OCI-M2 (cell line): ENCODE measurements at regions not wholly inside any gene's neighbourhood (a gene's known extent, or its start where the extent isn't known, plus 50 kb on each side); places are given as distances from the start of the nearest gene placed in this dataset.

Source experiments
- DNase-seq: peaks from one replicate; lab custom pipeline; 2025; ENCODE audit not compliant: unreplicated experiment; lab: John Stamatoyannopoulos, UW

DNA sequence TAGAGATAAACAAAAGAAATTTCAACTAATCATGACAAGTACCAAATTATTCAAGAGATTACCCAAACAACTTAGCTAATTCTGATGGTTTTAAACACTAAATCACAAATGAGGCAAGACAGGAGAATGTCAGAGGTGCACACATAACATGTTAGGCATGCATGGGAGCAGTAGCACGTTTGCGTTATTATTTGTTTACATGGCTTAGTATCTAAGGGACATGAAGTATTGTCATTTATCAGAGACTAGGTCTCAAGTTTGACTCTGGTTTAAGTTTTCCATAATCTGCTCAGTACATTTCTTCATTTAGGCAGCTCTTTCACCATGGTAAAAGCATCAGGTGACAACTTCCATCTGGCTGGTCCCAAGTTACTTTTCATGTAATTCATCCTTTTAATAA, 244.1 kb upstream of the TNC start:
- no peak for DNase-seq

DNA sequence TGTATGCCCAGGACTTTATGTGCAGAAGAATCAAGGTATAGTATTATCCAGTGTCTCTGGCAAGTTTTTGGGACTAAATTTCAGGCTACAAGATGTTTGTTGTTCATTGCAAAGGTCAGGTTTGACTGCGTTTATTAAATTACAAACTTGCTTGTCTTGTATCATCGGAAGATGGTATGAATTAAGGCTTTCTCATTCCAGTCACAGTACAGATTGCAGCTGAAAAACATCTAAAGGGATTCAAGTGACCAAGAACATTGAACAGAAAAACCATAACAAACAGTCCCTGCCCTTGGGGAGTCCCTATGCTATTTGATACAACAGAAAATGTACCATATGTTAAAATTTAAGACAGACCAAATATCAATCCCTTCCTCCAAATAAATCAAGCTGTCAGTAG, 244.7 kb upstream of the TNC start:
- no peak for DNase-seq

DNA sequence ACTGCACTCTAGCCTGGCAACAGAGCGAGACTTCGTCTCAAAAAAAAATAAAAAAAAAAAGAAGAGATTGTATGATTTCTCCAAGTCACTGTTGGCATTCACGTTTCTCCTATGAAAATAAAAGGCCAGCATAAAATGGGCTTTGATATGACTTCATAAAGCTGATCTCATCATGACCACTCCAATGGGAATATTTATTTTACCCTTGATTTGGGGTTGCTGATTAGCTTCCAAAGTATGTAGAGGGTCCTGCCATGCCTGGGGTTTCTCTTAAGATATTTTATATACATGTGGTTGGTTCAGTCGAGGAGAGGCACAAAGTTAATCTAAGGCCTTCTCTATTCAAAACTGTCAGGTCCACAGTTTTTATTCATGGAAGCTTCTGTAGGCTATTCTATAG, 247.0 kb upstream of the TNC start:
- DNase-seq: no peak

DNA sequence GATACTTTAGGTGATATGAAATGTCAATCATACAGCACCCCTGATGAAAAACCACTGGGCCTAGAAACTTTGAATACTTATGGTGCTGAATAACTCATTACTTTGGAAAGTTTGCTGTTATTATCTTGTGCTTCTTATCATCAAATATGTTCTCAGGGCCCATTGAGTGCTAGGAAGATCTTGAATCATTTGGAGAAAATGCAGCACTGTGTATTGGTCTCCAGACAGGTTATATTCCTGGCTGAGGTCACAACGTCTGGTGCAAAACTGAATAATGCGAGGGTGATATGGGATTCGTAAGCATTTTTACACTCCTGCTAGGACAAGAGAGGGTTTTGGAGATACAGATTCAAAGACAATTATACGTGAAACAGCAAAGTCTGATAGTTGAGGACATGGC, 249.4 kb upstream of the TNC start:
- no peak for DNase-seq

DNA sequence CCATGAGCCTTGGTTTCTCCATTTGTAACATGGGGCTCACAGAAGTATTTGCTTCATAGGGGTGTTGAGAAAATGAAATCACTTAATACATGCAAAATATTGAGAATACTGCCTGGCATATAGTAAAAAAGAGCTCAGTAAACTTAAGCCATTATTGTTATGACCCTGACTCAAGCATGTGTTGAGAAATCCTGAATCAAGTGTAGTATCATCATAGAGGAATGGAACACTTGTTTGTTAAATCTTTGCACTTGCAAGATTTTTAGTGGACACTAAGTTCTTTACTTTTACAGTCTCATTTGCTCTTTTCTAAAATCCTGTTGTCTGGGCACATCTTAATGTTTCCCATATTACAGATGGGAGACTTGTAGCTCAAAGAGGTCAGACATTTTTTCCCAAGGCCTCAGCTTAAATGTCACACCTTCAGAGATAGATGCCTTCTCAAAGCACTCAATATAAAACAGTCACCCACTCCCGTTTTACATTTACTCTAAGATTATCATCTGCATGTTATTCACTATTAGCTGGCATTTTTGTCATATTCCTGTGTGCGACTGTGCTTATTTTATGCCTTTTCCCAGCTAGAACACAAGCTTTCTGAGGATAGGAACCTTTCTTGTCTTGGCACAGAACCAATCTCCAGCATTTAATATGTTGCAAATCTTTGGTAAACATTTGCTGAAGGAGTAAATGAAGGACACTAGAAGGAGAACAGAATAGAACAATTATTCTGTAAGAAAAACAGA, 250.0 kb upstream of the TNC start:
- DNase-seq: no peak

DNA sequence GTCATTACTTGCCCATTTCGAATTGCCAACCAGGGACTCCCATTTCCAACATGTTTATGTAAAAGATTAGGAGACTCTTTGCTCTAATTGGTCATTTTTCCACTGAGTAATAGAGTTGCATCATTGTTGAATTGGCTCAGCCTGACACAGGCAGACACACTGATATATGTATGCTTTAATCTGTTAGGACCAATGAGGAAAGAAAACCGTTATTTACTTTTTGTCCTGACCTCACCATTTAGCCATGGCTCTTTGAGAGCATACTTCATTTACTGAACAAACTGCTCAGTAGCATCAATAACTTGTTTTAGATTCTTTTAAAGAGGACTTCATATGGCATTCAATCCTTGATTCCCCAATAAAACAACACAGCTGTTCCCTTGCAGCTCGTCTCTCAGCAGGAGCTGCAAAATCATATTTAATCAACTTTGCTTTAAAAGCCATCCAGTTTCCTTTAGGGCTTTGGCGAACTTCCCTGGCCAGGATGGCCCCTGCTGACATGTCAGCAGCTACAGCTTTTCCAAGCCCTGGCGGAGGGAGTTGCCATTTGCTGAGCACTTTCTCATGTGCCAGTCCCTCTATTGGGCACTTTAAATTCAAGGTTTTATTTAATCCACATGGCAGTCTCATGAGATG, 251.5 kb upstream of the TNC start:
- no peak for DNase-seq

DNA sequence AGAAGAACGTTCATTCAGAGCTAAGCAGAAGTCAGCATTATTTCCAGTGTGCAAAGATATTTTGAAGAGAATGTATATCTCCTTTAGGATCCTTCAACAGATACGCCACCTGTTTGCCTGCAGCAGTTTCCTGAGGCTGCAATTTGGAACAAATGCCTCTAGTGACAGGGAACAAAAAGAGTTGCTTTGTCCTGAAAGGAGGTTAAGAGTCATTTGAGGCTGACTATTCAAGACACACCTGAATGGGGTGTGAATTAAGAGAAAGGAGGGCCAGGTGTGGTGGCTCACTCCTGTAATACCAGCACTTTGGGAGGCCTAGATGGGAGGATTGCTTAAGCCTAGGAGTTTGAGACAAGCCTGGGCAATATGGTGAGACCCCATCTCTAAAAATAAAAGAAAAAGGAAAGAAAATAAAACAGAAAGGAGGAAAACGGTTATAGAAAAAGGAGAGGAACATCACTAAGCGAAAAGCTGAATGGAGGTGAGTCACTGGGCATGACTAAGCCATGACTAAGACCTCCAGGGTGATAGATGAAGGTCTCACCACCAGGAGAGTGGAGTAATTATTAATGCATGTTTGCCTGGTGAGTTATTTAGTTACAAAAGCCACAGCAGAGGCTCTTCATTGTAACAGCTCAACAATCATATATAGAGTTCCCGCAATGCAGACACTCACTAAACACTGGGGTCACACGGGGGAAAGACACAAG, 255.2 kb upstream of the TNC start:
- DNase-seq: no peak

DNA sequence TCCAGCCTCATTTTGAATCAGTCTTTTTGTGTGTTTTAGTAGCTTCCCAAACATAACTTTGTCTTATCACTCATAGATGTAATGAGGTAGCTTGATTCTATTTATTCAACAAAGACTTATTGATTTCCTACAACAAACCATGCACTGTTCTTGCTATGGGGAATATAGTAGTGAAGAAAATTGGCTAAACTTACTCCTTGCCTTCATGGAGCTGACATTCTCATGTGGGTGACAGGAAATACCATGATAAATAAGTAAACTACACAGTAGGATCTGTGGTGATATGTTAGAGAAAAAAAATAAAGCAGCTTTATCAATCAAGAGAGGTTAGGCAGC, 255.7 kb upstream of the TNC start:
- DNase-seq: no peak

DNA sequence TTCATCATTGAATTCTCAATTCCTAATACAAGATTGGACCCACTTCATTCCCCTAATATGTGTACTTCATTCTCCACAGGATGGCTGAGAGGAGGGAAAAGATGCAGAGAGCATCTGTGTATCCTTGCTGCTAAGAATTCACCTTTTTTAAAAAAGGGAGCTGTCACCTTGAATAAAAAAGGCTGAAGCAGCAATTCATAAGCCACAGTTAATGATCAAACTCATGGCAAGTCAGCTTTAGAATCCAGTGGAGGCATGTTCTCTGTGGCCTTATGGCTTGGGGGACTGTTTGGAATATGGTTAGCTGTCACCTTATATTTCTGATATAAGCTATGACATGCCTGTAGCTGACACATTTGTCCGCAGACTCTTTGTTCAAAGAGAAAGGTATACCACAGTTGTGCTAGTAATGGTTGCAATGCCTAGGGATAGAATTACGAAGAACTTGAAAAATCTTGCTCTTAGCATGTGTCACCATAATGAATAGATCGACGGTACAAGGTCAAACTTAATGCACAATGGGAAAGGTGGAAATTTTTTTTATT, 256.8 kb upstream of the TNC start:
- no peak for DNase-seq

DNA sequence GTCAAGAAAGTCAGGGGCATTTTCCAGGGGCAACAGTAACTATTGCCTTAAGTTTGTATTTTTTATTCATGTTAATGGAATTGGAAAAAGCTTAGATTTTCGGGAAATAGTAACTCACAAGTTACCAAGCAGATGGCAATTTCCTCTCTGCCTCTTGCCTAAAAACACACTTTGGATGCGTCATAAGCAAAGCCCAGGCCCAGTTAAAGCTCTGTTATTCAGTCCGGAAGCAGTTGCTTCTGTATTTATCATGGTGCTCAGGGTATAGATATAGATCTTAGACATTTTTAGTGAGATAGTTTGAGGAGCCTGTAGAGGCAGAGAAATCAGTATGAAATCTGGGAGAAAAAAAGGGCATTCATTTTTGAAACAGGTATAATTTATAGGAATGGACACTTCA, 260.3 kb upstream of the TNC start:
- no peak for DNase-seq

DNA sequence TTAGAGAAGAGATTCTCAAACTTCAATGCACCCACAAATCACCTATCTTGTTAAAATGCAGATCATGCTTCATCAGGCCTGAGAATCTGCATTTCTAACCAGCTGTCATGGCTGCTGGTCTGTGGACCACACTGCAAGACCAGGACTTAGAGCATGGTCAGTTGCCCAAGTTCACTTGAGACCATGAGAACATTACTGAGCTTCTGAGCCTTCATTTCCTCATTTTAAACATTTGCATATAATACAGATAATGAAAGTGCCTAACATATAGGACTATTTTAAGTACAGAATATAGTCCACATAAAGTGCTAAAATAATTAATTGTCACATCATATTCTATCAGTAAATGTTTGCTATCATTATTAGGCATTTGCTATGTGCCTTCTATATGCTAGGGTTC, 260.8 kb upstream of the TNC start:
- DNase-seq: no peak

DNA sequence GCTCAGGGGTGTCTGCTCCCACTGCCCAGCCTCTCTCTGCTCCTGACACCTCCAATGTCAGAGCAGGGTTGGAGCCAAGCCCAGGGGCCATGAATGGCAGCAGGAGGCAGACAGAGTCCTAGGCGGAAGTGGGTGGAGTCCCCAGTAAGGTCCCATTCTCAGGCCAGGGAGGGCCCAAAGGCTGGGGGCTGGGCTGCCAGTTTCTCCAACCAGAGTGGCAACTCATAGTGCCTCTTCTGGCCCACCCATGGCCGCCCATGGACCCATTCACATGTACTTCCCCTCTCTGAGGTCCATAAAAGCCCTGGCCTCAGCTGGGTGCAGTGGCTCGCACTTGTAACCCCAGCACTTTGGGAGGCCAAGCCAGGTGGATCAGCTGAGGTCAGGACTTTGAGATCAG, 261.8 kb upstream of the TNC start:
- no peak for DNase-seq

DNA sequence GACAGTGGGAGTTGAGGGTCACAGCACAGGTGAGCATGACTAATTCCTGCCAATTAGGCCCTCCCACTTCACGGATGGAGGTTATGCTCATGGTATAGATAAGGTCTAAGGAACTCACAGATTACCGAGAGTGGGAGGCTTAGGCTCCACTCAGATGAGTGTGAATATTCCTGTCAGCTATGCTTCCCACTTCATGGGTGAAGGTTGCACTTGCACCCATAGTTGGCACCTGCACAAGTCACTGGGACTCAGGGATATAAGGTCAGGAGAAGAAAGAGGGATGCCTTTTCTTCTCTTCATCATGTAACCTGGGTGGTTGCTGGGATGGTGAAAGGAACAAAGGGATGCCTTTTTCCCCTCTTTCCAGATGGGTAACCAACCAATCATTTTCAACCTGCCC, 264.9 kb upstream of the TNC start:
- no peak for DNase-seq

DNA sequence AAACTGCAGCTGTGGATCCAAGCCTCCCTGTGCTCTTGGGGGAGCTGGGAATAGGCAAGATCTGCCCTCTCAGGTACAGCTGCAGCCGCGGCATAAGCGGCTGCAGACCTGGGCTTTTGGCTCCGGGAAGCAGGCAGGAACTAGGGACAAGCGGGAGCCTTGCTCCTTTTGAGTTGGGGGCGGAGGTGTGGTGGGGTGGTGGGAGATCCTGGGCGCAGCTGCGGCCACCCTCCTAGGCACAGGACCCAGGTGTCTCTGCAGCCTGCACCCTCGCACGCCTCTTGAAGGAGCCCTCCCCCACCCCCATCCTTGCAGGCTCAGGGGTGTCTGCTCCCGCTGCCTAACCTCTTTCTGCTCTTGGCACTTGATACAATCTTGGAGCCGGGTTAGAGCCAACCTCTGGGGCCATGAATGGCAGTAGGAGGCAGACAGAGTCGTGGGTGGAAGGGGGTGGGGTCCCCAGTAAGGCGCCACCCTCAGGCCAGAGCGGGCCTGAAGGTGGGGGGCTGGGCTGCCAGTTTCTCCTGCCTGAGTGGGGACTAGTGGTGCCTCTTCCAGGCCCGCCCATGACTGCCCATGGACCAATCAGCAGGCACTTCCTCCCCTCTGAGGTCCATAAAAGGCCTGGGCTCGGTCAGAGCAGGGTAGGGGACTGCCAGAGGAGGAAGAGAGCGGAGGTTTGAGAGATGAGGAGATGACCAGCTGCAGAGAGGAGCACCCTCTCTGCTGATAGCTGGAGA, 267.6 kb upstream of the TNC start:
- no peak for DNase-seq

DNA sequence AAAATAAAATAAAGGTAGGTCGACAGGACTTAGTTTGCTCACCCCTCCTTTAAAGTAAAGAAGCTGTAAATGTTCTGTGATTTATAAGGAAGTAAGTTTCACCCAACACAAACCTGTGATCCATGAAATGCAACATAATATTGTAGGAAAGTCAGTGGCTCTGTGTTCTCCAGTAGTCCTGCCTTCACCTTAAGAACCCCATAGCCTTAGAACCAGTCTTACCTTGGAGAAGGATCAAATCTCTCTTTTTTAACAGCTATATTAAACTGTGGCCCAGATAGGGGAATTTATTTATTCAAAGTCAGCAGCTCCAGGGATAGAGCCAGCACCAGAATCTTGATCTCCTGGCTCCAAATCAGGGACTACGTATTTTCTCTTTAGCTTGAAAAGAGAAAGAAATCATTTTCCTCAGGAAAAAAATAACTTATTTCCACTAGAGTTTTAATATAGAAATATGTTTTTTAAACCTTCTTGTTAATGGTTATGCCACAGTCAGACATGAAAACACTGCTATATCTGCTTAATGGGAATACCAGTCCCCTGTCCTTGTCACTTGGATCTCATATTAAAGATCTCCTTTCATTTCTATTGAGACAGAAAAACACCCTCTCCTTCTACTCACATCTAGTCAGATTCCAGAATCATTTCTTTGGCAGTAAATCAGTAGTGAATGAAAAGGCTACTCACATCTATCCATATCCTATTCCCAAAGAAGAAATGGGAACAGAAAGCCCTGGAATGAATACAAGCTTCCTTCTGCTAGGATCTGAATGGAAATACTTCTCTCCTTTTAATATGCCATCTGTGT, 269.2 kb upstream of the TNC start:
- DNase-seq: no peak

DNA sequence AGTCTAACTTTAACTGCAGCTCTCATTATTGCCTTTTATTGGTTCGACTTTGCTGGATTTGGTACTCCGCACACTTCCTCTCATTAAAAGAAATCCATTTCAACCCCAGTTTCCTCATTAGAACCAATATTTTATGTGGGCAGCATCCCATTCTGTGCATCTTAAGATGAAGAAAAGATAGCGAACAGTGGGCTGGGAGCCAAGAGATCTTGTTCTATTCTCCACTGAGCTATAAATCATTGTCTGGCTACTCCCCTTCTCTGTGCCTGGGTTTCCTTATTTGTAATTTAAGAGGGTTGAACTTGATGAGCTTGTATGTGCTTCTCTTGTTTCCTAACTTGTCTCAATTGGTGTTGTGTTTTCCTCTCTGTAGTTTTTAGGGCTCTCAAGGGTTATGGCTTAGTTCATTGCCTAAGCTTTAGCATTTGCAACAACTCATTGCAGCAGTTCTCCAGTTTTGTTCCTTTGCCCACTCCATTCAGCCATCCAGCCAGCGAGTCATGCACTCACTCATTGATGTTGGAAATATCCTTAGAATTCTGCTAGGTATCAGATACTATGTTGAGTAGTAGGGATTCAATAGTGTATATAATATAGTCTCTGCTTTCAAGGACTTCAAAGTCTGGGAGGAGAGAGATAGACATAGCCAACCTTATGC, 273.3 kb upstream of the TNC start:
- DNase-seq: no peak

DNA sequence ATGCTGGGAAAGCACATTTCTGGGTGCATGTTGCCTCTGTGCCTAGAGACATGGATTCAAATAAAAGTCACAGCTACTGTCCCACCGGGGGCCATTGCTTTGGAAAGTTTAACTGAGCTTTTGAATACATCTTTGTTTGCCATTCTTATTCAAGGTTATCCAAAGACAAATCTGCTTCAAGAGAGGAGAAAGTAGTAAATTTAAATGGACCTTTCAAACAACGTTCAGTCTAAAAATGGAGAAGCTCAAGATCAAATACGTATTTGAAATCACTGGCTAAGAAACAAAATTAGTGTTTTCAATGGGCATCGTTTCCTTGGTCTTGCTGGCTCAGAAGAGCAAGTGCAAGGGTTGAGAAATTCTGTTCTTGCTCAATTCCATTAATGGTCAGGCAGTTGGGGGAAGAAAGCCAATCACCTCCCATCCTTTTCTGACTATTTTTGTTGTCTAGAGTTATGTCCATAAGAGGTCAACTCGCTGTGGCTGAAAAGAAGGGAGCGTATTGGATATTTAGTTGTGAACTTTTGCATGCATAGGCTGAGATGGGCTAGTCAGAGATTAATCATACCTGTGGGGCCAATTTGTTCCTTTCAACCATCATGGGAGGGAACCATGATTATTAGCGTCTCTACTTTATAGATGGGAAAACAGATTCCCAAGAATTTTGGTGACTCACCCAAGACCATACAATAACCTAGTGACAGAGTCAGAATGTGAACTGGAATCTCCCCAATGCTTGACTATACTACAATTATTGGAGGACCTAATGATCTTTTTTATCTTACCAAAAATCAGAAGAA, 276.2 kb upstream of the TNC start:
- DNase-seq: no peak

DNA sequence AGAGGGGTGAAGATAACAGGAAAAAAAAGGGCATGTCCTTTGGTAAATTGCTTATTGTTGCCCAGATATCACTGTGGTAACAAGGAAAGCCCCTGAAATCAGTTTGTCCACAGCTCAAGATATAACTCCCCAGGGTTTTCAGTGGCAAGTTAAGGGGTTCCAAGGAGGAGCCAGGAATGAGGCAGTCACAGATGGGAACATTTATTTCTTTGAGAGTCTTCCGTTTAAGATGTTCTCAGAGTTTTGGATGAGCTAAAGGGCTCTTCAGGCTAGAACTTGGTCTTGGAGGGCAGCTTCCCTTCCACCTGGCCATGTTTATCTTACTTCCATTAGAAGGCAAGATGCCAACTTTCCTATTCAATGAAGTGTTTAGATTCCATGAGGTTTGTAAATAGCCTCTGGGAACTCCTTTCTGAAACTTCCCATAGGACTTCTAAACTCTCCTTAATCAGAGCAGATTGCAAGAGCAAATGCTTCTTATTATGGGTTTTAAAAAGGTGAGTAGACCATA, 277.6 kb upstream of the TNC start:
- DNase-seq: no peak

DNA sequence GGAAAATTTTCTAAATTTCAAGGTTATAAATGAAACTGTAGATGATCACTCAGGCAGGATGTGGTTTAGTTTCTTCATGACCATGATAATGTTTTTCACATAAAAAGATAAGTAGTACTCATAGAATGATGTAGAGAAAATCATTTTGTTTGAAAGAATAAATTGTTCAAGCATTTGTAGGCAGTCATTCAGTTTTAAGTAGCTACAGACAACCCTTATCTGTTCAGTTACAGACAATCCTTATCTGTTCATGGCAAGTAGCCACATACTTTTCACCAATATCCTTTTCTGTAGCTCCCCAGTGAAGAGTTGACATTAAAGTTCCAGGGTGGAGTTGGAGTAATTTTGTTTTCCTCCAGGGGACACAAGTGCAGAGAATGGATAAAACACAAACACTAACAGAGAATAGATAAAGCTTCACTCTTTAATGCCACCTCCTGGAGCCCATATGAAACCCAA, 278.1 kb upstream of the TNC start:
- no peak for DNase-seq
